A673 (cell line): ENCODE measurements at regions not wholly inside any gene's neighbourhood (a gene's known extent, or its start where the extent isn't known, plus 50 kb on each side); places are given as distances from the start of the nearest gene placed in this dataset.

Source experiments
- EZH2 ChIP-seq: fragments of 200-600 bp; sonication (generic); IDR thresholded peaks from 2 replicates; pipeline ENCODE4 v1.6.1; 2017; ENCODE audit warnings: borderline replicate concordance, low read depth, mild to moderate bottlenecking, mixed read lengths, antibody characterized with exemption, low read length; ENCODE audit not compliant: poor library complexity, severe bottlenecking
- TF ChIP-seq, protein P1 (sequence below): fragments of 300-800, 200-600 bp; sonication (generic); conservative IDR thresholded peaks from 2 replicates; pipeline ENCODE4 v1.5.1; 2017; ENCODE audit warnings: low read depth, mild to moderate bottlenecking, antibody characterized with exemption, low read length, moderate library complexity, mixed read lengths

GRCh38 chr2:236667526-236667925 lies 97.9 kb downstream of the ACKR3 start:
- TF ChIP-seq EZH2: no peak
- TF ChIP-seq, protein P1, sequence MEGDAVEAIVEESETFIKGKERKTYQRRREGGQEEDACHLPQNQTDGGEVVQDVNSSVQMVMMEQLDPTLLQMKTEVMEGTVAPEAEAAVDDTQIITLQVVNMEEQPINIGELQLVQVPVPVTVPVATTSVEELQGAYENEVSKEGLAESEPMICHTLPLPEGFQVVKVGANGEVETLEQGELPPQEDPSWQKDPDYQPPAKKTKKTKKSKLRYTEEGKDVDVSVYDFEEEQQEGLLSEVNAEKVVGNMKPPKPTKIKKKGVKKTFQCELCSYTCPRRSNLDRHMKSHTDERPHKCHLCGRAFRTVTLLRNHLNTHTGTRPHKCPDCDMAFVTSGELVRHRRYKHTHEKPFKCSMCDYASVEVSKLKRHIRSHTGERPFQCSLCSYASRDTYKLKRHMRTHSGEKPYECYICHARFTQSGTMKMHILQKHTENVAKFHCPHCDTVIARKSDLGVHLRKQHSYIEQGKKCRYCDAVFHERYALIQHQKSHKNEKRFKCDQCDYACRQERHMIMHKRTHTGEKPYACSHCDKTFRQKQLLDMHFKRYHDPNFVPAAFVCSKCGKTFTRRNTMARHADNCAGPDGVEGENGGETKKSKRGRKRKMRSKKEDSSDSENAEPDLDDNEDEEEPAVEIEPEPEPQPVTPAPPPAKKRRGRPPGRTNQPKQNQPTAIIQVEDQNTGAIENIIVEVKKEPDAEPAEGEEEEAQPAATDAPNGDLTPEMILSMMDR: no peak
